ENCODE measurements at regions not wholly inside any gene's neighbourhood (a gene's known extent, or its start where the extent isn't known, plus 50 kb on each side); places are given as distances from the start of the nearest gene placed in this dataset.
A peak's percentile ranks its signal among the peaks of the same experiment; 100 is the strongest.

DNA sequence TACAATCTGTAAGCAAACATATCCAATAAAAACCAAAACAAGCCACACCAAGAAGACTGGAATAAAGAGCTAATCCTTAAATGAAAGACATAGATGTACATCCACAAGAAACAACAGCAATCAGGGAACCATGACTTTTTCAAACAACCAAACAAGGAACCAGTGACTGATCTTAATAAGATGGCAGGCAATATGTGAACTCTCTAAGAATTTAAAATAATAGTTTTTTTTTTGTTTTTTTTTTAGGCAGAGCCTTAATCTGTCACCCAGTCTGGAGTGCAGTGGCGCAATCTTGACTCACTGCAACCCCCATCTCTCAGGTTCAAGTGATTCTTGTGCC lies 52.9 kb upstream of the CAPRIN2 start:
- TF ChIP-seq CTCF (IDR thresholded peaks at IDR 0.05 in 4 of 5, conservative IDR thresholded peaks at IDR 0.05 in 1 of 5) (peak in 2 of 5 experiments; percentile 2 to 12), POLR2A (IDR thresholded peaks at IDR 0.05) (no peak)
